CD14-positive monocyte (primary cell): ENCODE measurements at regions not wholly inside any gene's neighbourhood (a gene's known extent, or its start where the extent isn't known, plus 50 kb on each side); places are given as distances from the start of the nearest gene placed in this dataset.

Experiments used
- DNase-seq, 3 donors: peaks; one replicate each; pipeline ENCODE4 v3.0.0-alpha.2; 2011 to 2022
- H2AFZ ChIP-seq: 2 replicates; pipeline ENCODE4 v1.6.0; 2012; ENCODE audit warnings: mild to moderate bottlenecking, low read depth, low read length, inconsistent platforms; ENCODE audit not compliant: insufficient read depth, poor library complexity, severe bottlenecking
- H3K27ac ChIP-seq, 2 donors: 1 replicate in 1 of 2; 2 replicates in 1 of 2; pipeline ENCODE4 v1.5.1; 2012 to 2013; ENCODE audit warnings: low read length in 2 of 2, control low read depth in 1 of 2, inconsistent platforms in 1 of 2, low read depth in 1 of 2, mild to moderate bottlenecking in 1 of 2
- H3K27me3 ChIP-seq, 2 donors: one replicate each; pipeline versions ENCODE4 v1.6.0 to v1.6.1; 2011 to 2013; ENCODE audit warnings: low read length in 2 of 2; ENCODE audit not compliant: control insufficient read depth in 2 of 2, insufficient read depth in 2 of 2
- H3K36me3 ChIP-seq, 2 donors: replicated peaks in 1 of 2; 1 replicate in 1 of 2; 2 replicates in 1 of 2; pipeline versions ENCODE4 v1.5.1 to v1.6.1; 2012 to 2013; ENCODE audit warnings: low read length in 2 of 2, control low read depth in 1 of 2, inconsistent platforms in 1 of 2, mild to moderate bottlenecking in 1 of 2; ENCODE audit not compliant: insufficient read depth in 2 of 2, control insufficient read depth in 1 of 2
- H3K4me1 ChIP-seq, 2 donors: 1 replicate in 1 of 2; 2 replicates in 1 of 2; pipeline versions ENCODE4 v1.5.1 to v1.6.1; 2012 to 2013; ENCODE audit warnings: low read length in 2 of 2, control low read depth in 1 of 2, inconsistent platforms in 1 of 2, mild to moderate bottlenecking in 1 of 2, moderate library complexity in 1 of 2; ENCODE audit not compliant: insufficient read depth in 2 of 2, control insufficient read depth in 1 of 2
- H3K4me2 ChIP-seq: replicated peaks from 2 replicates; pipeline ENCODE3; 2012; ENCODE audit warnings: low read length, moderate library complexity, mild to moderate bottlenecking; ENCODE audit not compliant: poor library complexity, severe bottlenecking; ENCODE audit errors: extremely low read depth
- H3K4me3 ChIP-seq, 3 experiments: fragments of 200-600 bp in 1 of 3; sonication (generic) in 1 of 3; replicated peaks in 1 of 3; 1 replicate in 2 of 3; 2 replicates in 1 of 3; pipeline ENCODE4 v1.5.1; 2011 to 2013; ENCODE audit warnings: low read length in 3 of 3, mild to moderate bottlenecking in 3 of 3, control low read depth in 2 of 3, low read depth in 2 of 3, inconsistent platforms in 1 of 3, moderate library complexity in 1 of 3
- H3K79me2 ChIP-seq: 2 replicates; pipeline ENCODE4 v1.6.0; 2012; ENCODE audit warnings: mild to moderate bottlenecking, control low read depth, inconsistent platforms, low read length, moderate library complexity; ENCODE audit not compliant: insufficient read depth
- H3K9ac ChIP-seq: 2 replicates; pipeline ENCODE4 v1.6.0; 2017; ENCODE audit warnings: low read length, mild to moderate bottlenecking; ENCODE audit not compliant: insufficient read depth, poor library complexity, severe bottlenecking
- H3K9me3 ChIP-seq, 2 donors: replicated peaks in 1 of 2; 1 replicate in 1 of 2; 2 replicates in 1 of 2; pipeline versions ENCODE4 v1.5.1 to v1.6.1; 2012 to 2013; ENCODE audit warnings: low read length in 2 of 2, control low read depth in 1 of 2; ENCODE audit not compliant: control insufficient read depth in 1 of 2, insufficient read depth in 1 of 2
- H4K20me1 ChIP-seq: 2 replicates; pipeline ENCODE4 v1.6.0; 2012; ENCODE audit warnings: mild to moderate bottlenecking, low read length, control low read depth, moderate library complexity; ENCODE audit not compliant: insufficient read depth
- H3K27ac Mint-ChIP-seq, 7 donors: one replicate each; pipeline ENCODE4 v1.8.0; 2020; ENCODE audit warnings: mild to moderate bottlenecking in 7 of 7, mixed read lengths in 7 of 7, moderate library complexity in 6 of 7, inconsistent platforms in 2 of 7
- H3K27me3 Mint-ChIP-seq, 3 donors: one replicate each; pipeline ENCODE4 v1.8.0; 2021 to 2022; ENCODE audit warnings: low read depth in 3 of 3, mild to moderate bottlenecking in 3 of 3, mixed read lengths in 3 of 3, moderate library complexity in 3 of 3, inconsistent platforms in 1 of 3
- H3K36me3 Mint-ChIP-seq, 2 donors: one replicate each; pipeline ENCODE4 v1.8.0; 2020; ENCODE audit warnings: mixed read lengths in 2 of 2, inconsistent platforms in 1 of 2, mild to moderate bottlenecking in 1 of 2
- H3K4me1 Mint-ChIP-seq: one replicate; pipeline ENCODE4 v1.8.0; 2020; ENCODE audit warnings: mild to moderate bottlenecking, mixed read lengths
- H3K4me3 Mint-ChIP-seq, 2 donors: one replicate each; pipeline ENCODE4 v1.8.0; 2020; ENCODE audit warnings: mild to moderate bottlenecking in 2 of 2, mixed read lengths in 2 of 2, moderate library complexity in 1 of 2
- H3K9me3 Mint-ChIP-seq, 7 donors: one replicate each; pipeline ENCODE4 v1.8.0; 2020 to 2022; ENCODE audit warnings: mixed read lengths in 7 of 7, mild to moderate bottlenecking in 6 of 7, moderate library complexity in 6 of 7, inconsistent platforms in 2 of 7
- WGBS: methylation state at CpG from one replicate; pipeline ENCODE4 v1.1.5; 2013; ENCODE audit warnings: missing lambda C conversion rate; ENCODE audit not compliant: insufficient coverage; 5-methylcytosine and 5-hydroxymethylcytosine counted together
- intact Hi-C, 2 donors: fragments of 100-400 bp; cut with micrococcal nuclease; formaldehyde crosslinking; loops; one replicate each; pipeline versions ENCODE4 v1.15.0 to v1.15.1; 2023
- TF ChIP-seq, protein P1 (sequence below): fragments of 200-600 bp; IDR thresholded peaks from one replicate; pipeline ENCODE4 v1.8.0; 2022; ENCODE audit warnings: antibody characterized with exemption, mild to moderate bottlenecking

DNA sequence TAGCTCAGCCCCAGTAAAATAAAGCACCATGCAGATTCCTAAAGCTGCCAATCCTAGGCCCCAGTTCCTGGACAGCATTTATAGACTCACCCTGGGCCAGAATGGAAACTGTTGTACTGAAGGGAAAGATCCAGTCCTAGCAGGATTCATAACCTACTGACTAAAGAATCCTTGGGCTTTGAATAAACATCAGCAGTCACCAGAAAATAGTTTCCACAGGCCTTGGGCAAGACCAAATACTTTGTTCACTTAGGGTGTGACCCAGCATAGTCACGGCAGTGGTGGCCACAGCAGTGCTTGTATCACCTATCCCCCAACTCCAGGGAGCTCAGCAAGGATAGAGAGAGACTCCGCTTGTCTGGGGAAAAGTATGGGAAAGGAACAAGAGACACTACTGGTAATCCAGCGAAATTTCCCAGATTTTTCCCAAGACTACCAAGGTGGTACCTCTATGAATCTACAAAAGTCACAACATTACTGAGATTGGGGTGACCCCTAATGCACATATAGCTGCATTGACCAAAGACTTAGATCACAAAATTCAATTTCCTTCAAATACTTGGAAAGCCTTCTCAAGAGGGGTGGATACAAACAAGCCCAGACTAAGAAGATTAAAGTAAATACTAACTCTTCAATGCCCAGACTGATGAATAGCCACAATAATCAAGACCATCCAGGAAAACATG is 748.1 kb upstream of the LRATD1 start:
- Histone ChIP-seq H3K9me3 (peaks cover 0 to 14% of the 10 kb centered on the region in 2 donors), H3K36me3 (no peaks in the 10 kb centered on the region), H3K9ac (no peak overlapping the region), H3K4me2 (no peak overlapping the region), H3K27ac (no peak overlapping the region), H3K27me3 (no peaks in the 10 kb centered on the region), H3K4me3 (no peak overlapping the region), H4K20me1 (no peaks in the 10 kb centered on the region), H2AFZ (no peak overlapping the region), H3K4me1 (no peaks in the 10 kb centered on the region), H3K79me2 (no peaks in the 10 kb centered on the region)
- intact Hi-C loops: no loop called here
- DNase-seq: no peak
- Mint-ChIP-seq H3K36me3 (no peaks in the 10 kb centered on the region), H3K4me3 (no peak overlapping the region), H3K9me3 (peaks cover 0 to 9% (median 4%) of the 10 kb centered on the region in 7 donors), H3K27me3 (no peaks in the 10 kb centered on the region), H3K27ac (no peak overlapping the region), H3K4me1 (no peaks in the 10 kb centered on the region)
- WGBS: no CpG with 5 or more reads among the region's 3 CpGs
- TF ChIP-seq, protein P1, sequence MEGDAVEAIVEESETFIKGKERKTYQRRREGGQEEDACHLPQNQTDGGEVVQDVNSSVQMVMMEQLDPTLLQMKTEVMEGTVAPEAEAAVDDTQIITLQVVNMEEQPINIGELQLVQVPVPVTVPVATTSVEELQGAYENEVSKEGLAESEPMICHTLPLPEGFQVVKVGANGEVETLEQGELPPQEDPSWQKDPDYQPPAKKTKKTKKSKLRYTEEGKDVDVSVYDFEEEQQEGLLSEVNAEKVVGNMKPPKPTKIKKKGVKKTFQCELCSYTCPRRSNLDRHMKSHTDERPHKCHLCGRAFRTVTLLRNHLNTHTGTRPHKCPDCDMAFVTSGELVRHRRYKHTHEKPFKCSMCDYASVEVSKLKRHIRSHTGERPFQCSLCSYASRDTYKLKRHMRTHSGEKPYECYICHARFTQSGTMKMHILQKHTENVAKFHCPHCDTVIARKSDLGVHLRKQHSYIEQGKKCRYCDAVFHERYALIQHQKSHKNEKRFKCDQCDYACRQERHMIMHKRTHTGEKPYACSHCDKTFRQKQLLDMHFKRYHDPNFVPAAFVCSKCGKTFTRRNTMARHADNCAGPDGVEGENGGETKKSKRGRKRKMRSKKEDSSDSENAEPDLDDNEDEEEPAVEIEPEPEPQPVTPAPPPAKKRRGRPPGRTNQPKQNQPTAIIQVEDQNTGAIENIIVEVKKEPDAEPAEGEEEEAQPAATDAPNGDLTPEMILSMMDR: no peak

DNA sequence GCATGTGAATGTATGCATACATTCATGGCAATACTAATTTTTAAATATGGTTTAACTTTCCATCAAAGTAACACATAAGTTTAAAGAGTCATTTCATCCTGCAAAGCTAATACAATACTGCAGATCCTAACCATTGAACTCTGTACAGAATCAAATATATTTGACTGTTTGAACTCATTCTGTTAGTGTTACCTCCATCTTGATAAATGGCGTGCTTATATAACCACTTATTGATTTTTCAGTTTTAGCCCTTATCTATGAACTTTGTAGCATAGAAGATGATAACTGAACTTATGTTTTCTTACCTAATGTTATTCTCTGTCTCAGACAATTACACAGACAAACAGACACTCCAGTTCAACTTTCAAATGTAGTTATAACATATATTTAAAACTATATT is 731.0 kb upstream of the LRATD1 start:
- H3K27me3 Mint-ChIP-seq: no peaks in the 10 kb centered on the region
- Histone ChIP-seq H3K4me1 (no peaks in the 10 kb centered on the region), H3K79me2 (no peaks in the 10 kb centered on the region), H4K20me1 (no peaks in the 10 kb centered on the region), H2AFZ (no peak overlapping the region), H3K27me3 (no peaks in the 10 kb centered on the region), H3K27ac (no peak overlapping the region), H3K4me2 (no peak overlapping the region), H3K4me3 (no peak overlapping the region), H3K9ac (no peak overlapping the region), H3K9me3 (peaks cover 11 to 16% of the 10 kb centered on the region in 2 donors), H3K36me3 (no peaks in the 10 kb centered on the region)
- intact Hi-C loops: no loop called here
- H3K27ac Mint-ChIP-seq: no peak overlapping the region
- no CpG with 5 or more reads among the region's 1 CpG for WGBS
- H3K9me3 Mint-ChIP-seq: peaks cover 0 to 7% (median 2%) of the 10 kb centered on the region in 7 donors
- DNase-seq: no peak
- H3K4me1 Mint-ChIP-seq: no peaks in the 10 kb centered on the region
- H3K36me3 Mint-ChIP-seq: no peaks in the 10 kb centered on the region
- H3K4me3 Mint-ChIP-seq: no peak overlapping the region
- TF ChIP-seq, protein P1: no peak
